ENCODE measurements at regions not wholly inside any gene's neighbourhood (a gene's known extent, or its start where the extent isn't known, plus 50 kb on each side); places are given as distances from the start of the nearest gene placed in this dataset.
"Not testable (repeated sequence)": the region's sequence is repeated elsewhere in the genome, so short reads cannot be mapped to it uniquely, and the experiment has no call there.

DNA sequence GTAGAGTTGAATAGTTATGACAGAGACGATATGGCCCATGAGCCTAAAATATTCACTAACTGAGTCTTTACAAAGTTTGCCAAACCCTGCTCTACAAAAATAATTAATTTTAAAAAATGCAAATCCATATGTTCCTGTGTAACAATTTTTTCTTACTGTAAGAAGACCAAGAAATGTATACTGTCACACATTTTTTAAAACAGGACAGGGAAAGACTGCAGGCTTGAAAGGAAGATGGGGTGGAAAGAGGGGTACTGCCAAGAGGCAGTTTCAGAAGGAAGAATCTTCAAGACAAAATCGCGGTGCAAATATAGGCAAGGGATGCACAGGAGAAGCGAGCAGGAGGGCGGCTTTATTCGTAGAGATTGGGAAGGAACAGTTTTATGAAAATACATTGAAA, 115.7 kb upstream of the KLHL1 start:
- no peak for DNase-seq

- DNase-seq: no peak
Measured at GRCh38 chr13:70222926-70223325, 114.7 kb upstream of the KLHL1 start.

- no peak for DNase-seq
Measured at GRCh38 chr13:70218618-70219017, 110.4 kb upstream of the KLHL1 start.

GRCh38 chr13:70208968-70209367, 100.7 kb upstream of the KLHL1 start:
- not testable (repeated sequence) for DNase-seq

GRCh38 chr13:70206671-70207070, 98.4 kb upstream of the KLHL1 start:
- DNase-seq: no peak

GRCh38 chr13:70203661-70204229, 95.5 kb upstream of the KLHL1 start:
- no peak for DNase-seq

GRCh38 chr13:70191034-70191433, 82.8 kb upstream of the KLHL1 start:
- no peak for DNase-seq

- no peak for DNase-seq
Measured at GRCh38 chr13:70189981-70190380, 81.7 kb upstream of the KLHL1 start.

GRCh38 chr13:70188567-70188966, 80.3 kb upstream of the KLHL1 start:
- DNase-seq: no peak

- DNase-seq: no peak
Measured at GRCh38 chr13:70183041-70183440, 74.8 kb upstream of the KLHL1 start.
